ENCODE measurements at regions not wholly inside any gene's neighbourhood (a gene's known extent, or its start where the extent isn't known, plus 50 kb on each side); places are given as distances from the start of the nearest gene placed in this dataset.
"Not testable (repeated sequence)": the region's sequence is repeated elsewhere in the genome, so short reads cannot be mapped to it uniquely, and the experiment has no call there.

- not testable (repeated sequence) for DNase-seq
Measured at GRCh38 chr22:12541412-12542170, 2986.4 kb upstream of the OR11H1 start.

GRCh38 chr22:12553366-12553765 is 2974.6 kb upstream of the OR11H1 start:
- not testable (repeated sequence) for DNase-seq

- DNase-seq = not testable (repeated sequence)
Measured at GRCh38 chr22:12554648-12555192, 2973.3 kb upstream of the OR11H1 start.

GRCh38 chr22:12571500-12571899 is 2956.5 kb upstream of the OR11H1 start:
- not testable (repeated sequence) for DNase-seq

- not testable (repeated sequence) for DNase-seq
Measured at GRCh38 chr22:12579655-12580054, 2948.3 kb upstream of the OR11H1 start.

GRCh38 chr22:12584457-12584856 is 2943.5 kb upstream of the OR11H1 start:
- not testable (repeated sequence) for DNase-seq

GRCh38 chr22:12584874-12585273 is 2943.1 kb upstream of the OR11H1 start:
- DNase-seq = not testable (repeated sequence)

GRCh38 chr22:12595724-12596123 is 2932.3 kb upstream of the OR11H1 start:
- not testable (repeated sequence) for DNase-seq

GRCh38 chr22:12597778-12598177 is 2930.2 kb upstream of the OR11H1 start:
- DNase-seq = not testable (repeated sequence)

- not testable (repeated sequence) for DNase-seq
Measured at GRCh38 chr22:12601510-12601869, 2926.5 kb upstream of the OR11H1 start.

GRCh38 chr22:12601870-12602779 is 2925.9 kb upstream of the OR11H1 start:
- DNase-seq = no peak

GRCh38 chr22:12603399-12603798 is 2924.6 kb upstream of the OR11H1 start:
- not testable (repeated sequence) for DNase-seq

GRCh38 chr22:12603833-12604232 is 2924.2 kb upstream of the OR11H1 start:
- peak in 1 of 2 donors; percentile 29 for DNase-seq

GRCh38 chr22:12608454-12608853 is 2919.5 kb upstream of the OR11H1 start:
- not testable (repeated sequence) for DNase-seq

GRCh38 chr22:12613199-12613598 is 2914.8 kb upstream of the OR11H1 start:
- DNase-seq = no peak

GRCh38 chr22:12613907-12614306 is 2914.1 kb upstream of the OR11H1 start:
- not testable (repeated sequence) for DNase-seq

- DNase-seq = not testable (repeated sequence)
Measured at GRCh38 chr22:12626894-12627293, 2901.1 kb upstream of the OR11H1 start.

- DNase-seq = not testable (repeated sequence)
Measured at GRCh38 chr22:12629815-12630214, 2898.2 kb upstream of the OR11H1 start.

GRCh38 chr22:12630965-12631364 is 2897.0 kb upstream of the OR11H1 start:
- not testable (repeated sequence) for DNase-seq

- not testable (repeated sequence) for DNase-seq
Measured at GRCh38 chr22:12637566-12638166, 2890.3 kb upstream of the OR11H1 start.

- not testable (repeated sequence) for DNase-seq
Measured at GRCh38 chr22:12638319-12638718, 2889.7 kb upstream of the OR11H1 start.

All from inflammatory macrophage treated with lipopolysaccharide for 1 hour (primary cell).